EH (cell line): ENCODE measurements at regions not wholly inside any gene's neighbourhood (a gene's known extent, or its start where the extent isn't known, plus 50 kb on each side); places are given as distances from the start of the nearest gene placed in this dataset.
A peak's percentile ranks its signal among the peaks of the same experiment; 100 is the strongest.

Source experiments
- DNase-seq: peaks from one replicate; pipeline ENCODE4 v3.0.0-alpha.2; 2015; ENCODE audit warnings: low read depth

DNA sequence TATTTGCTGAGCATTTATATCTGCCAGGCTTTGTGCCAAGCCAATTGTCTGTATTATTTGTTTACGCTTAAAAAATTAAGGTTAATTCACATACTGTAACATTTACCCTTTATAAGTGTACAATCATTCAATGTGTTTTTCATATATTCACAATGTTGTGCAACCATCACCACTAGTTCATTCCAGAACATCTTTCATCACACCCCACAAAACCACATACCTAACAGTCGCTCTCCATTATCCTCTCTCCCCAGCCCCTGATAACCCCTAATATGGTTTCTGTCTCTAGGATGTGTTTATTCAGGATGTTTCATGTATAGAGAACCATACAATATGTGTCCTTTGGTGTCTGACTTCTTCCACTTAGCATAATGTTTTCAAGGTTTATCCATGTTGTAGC lies 234.1 kb downstream of the INSIG2 start:
- DNase-seq, result no peak

DNA sequence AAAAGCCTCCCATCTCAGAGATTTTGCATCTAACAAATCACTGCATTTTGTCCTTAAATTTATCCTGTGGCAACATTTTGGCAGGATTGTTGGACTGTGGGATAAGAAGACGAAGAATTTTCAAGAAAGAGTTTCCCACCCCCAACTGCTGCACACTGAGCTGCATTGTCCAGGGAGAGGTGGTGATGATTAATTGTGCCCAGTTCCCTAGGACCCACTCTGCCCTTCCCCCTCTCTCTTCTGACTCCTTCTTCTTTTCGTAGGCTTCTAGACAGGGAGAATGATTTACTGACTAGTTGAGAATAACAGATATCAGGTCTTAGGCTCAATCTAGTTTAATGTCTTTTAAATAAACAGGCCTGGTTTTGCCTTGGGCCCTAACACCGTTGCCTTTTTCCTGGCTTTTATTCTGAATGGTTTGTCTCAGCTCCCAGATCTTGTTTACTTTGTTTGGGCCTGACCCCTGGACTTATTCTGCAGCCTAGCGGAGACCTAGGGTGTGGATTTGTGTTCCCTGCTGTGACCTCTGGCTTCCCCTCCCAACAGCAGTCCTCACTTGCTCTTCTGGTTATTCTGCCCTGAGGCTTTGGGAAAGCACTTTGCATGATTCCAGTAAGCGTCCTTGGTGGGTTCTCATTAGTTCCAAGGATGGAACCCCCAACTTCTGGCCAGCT lies 233.3 kb downstream of the INSIG2 start:
- DNase-seq, result no peak

DNA sequence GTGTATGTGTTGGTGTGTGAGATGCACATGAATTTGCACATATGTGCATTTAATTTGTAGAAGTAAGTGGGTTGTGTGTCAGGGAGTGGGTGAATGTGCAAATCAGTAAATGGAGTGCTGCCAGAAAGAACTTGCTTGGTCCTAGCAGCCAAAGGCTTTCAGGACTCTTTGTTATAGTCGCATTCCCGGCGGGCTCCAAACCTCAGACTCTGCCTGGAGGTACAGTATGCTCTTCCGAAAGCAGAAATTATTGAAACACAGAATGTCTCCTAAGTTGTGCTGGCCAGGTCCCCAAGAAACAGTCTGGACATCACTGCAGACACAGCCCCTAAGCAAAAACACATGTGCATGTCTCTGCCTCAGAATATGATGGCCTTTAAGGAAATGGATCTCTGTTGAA lies 232.4 kb downstream of the INSIG2 start:
- DNase-seq, result no peak

DNA sequence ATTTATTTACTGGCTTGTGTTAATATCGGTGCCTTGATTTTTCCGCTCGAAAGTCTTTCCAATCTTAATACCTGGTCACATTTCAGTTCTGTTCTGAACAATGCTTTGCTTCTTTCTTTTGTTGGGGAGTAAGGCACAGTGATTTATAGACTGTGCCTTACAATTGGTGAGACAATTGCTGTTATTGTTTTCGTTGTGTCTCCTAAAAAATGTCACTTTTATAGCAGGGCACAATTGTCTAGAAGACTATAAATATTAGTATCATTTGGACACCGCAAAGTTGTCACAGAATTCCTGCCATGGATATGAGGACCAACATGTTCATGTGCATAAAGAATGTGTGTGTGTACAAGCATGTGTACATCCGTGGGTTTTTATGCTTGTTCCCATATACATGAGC lies 231.9 kb downstream of the INSIG2 start:
- DNase-seq, result no peak

DNA sequence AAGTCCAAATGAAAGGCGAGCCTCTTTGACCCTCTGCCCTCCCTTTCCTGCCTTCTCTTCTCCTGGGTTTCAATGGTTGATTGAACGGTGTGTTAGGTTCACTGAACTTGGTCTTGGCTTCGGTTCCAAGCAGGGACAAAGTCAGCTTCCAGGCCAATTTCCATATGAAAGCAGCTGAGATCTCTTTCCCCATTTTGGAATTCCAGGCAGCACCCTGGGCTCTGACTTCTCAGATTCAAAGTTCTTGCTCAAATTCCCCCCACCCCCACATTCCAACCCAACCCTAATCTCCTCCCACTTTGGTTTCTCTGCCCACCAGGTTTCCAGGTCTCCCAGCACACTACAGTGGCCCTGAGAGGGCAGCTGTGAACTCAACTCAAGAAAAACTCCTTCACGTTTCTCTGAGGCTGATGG lies 231.0 kb downstream of the INSIG2 start:
- DNase-seq, result no peak

DNA sequence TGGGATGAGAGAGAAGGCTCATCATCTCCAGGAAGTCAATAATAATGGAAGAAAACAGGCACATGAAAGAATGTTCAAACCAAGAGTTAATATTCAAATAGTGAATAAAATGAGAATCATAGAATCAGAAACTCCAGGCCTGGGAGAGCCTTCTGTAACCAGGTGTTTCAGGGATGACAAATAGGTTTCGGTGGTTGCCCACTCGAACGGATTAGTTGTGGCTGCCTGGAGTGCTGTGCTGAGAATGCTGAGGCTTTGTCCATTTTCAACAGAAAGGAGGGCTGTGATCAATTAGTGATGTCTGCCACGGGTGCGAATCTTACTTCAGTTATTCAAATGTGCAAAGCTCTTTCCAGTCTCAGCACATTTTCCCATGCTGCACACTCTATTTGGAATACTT lies 227.3 kb downstream of the INSIG2 start:
- DNase-seq, result no peak

DNA sequence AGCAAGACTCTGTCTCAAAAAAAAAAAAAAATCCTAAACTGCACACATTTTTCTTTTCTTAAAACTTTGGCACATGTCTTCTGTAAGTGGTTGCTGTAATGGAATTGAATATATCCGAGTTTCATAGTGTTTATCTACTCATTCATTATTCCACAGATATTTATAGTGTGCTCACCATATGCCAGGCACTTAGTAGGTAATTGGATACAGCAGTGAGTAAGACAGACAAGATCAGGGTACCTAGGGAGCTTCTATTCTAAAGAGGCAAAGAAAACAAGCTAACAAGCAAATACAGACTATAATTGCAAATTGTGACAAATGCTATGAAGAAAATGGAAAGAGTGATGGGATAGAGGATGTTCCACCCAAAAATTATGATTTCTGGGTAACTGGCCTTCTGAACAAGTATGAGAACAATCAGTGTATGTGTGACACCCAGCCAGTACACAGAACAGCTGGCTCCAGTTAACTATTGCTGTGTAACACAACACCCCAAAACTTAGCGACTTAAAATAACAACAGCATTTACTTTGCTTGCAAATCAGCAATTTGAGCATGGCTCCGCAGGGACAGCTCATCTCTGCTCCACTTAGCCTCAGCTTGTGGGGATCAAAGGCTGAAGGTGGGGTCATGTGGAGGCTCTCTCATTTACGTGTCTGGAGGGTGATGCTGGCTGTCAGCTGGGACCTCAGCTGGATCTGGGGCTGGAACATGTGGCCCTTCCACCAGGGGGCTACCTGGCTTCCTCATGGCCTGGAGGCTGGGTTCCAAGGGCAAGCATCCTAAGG lies 224.9 kb downstream of the INSIG2 start:
- DNase-seq, result no peak

DNA sequence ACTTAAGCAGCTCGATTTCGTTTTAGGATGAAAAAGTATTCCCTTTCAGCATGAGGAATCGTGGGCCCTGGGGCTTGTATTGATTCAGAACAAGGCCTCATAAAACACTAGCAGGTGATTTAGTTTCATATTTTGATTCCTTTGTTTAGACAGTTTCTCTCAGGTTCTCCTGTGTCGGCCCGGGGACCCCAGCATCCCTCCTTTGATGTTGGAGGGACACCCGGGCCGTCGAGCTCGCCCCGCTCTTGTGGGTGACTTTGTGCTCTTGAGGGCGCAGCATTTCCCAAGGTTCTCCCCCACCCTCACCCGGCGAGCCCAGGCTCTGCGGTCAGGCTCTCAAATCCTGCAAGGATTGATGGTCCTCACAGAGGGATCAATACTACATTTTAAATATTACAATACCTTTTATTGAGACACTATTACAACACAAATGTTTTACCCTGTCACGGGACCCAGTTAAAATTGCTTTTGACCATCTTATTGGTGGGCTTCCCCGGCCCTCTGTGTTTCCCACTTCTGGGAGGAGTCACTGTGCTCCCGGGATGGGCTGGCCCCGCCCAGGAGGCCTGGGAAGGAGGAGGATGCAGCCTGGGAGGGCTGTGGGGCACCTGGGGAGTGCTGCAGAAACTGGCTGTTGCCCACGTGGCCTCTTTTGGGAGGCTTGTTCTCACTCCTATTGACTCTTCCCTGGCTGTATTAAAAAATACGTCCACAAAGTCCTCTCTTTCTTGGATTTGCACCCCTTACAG lies 222.6 kb downstream of the INSIG2 start:
- DNase-seq, result no peak

DNA sequence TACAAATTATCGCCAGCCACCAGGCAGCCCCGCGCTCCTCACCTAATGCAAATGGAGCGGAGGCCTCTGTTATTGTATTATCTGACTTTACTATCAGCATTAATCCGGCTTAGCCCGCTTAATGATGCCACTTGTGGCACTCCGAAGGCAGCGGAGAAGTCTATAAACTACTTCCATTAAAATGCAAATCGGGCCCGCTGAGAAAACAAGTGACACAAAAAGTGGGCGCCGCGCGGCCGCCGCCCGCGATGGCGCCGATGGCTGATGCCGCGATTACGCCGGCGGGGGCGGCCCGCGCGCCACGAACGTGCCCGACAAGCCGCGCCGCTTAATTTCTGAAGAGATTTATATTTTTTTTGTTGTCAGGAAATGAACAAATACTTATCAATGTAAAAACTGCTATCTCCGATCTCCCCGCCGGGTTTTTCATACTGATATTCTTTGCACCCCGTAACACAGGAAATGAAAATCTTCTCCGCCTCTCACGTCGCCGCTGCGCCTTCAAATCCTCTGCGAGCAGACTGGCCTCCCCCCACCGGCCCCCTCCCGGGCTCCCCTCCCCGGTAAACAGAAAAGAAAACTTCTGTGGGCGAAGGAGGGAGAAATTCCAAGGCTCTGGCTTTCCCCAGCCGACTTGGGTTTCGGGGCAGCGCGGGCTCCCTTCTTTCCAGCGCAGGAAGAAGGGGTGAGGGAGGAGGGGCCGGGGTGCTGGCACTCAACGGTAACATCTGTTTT lies 221.8 kb downstream of the INSIG2 start:
- DNase-seq, result peak; percentile 28

DNA sequence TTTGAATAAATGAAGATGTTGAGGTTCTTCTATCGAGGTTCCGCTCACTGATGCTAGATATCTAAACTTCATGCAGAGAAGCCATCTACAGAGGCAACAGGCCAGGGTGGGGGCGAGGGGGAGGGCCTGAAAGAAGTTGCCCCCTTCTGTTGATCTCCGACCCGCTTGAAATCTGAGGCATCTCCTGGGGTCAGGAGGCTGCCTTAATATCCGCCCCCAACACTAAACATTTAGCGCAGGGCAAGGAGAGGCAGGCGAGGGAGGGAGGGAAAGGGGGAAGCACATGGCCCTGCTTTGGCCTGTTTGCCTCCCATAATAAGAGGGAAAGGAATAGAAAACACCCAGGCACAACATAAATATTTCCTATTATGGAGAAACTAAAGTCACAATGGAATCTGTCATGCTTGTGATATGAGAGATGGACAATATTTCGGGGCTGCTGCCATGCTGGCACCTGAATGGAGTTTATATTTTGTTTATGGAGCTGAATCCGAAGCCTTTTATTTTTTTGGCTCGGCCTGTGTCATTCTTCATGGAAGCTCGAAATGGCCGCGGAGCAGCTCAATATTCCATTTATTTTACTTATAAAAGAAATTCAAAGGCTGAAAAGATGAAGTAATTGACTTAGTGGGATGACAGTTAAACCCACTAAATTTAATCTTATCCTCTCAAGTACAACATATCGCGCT lies 221.1 kb downstream of the INSIG2 start:
- no peak for DNase-seq

DNA sequence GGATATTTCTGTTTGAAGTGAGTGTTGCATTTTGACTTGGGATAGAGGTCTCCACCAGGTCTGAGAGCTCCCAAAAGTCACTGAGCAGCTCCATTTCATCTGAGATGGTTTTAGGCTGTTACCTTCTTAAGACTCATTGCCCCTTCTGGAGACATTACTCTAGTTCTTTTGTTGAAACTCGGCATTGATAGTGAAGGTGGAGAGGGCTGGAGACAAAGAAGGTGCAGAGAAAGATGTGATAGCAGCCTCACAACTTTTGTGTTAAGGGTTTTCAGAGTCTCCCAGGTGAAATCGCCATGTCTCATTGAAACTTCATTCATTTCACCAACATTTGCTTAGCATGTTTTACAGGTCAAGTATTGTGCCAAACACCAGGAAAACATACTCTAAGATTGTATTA lies 219.6 kb downstream of the INSIG2 start:
- no peak for DNase-seq

DNA sequence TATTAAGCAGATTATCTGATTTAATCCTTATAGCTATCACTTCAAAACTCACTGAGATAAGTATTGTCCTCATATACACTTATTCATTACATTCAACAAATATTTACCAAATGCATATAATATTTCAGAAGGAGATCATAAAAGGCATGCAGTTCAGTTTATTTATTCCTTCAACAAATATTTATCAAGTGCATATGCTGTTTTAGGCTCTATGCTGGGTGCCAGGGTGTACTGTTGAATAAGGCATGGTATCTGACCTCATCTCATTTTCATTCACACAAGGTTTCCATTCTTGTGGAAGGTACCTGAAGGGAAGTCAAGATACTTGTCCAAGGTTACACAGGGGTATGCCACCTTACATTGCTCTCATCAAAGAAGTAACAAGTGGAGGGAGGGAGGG lies 213.0 kb downstream of the INSIG2 start:
- DNase-seq, result no peak

DNA sequence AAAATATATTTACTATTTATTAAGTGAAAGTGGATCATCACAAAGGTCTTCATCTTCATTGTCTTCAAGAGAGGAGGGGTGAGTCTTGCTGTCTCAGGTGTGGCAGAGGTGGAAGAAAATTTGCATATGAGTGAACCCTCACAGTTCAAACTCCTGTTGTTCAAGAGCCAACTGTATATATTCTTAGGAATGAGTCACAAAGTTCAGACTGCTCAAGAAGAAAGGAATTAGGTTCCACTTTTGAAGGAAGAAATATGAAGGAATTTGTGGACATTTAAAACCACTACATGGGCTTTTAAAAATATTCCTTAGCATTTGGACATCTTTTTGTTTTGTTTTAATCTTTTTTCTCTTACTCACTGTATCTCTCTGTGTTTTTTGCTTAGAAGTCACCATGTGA lies 212.6 kb downstream of the INSIG2 start:
- no peak for DNase-seq

DNA sequence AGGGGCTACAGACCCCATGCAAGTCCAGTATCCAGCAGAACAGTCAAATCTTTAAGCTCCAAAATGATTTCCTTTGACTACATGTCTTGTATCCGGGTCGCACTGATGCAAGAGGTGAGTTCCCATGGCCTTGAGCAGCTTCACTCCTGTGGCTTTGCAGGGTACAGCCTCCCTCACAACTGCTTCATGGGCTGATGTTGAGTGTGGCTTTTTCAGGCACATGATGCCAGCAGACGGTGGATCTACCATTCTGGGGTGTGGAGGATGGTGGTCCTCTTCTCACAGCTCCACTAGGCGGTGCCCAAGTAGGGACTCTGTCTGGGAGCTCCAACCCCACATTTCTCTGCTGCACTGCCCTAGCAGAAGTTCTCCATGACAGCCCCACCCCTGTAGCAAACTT lies 208.4 kb downstream of the INSIG2 start:
- DNase-seq, result no peak

DNA sequence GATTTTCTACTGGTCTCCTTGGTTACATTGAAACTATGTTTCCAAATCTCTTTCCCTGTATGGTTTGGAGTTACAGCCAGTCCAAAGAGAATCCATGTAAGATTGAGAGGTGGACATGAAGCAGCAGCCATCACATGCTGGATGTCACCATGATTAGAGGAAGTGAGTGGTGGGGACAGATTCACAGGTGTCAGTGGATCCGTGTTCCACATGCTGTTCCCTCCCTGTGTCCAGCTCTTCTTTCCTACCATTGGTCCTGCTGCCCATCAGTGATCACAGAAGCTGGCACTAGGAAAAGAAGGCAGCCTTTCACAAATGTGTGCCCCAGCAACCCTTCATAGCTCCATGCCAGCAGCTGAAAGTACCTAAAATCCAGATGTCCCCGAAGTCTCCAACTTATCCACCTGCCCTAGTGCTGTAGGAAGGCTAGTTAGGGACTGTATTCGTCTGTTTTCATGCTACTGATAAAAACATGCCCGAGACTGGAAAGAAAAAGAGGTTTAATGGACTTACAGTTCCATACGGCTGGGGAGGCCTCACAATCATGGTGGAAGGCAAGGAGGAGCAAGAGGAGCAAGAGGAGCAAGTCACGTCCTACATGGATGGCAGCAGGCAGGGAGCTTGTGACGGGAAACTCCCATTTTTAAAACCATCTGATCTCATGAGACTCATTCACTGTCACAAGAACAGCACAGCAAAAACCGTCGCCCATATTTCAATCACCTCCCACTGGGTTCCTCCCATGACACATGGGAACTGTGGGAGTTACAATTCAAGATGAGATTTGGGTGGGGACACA lies 207.5 kb downstream of the INSIG2 start:
- DNase-seq, result no peak

DNA sequence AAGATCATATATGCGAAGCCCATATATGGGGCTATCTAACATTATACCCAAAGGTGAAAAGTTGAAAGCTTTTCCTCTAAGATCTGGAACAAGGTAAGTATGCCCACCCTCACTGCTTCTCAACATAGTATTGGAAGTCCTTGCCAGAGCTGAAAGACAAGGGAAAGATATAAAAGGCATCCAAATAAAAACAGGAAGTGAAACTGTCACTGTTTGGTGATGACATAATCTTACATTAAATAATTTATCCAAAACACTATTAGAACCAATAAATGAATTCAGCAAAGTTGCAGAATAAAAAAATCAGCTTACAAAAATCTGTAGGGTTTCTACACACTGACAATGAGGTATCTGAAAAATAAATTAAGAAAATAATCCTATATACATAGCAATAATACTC lies 205.8 kb downstream of the INSIG2 start:
- DNase-seq, result no peak

DNA sequence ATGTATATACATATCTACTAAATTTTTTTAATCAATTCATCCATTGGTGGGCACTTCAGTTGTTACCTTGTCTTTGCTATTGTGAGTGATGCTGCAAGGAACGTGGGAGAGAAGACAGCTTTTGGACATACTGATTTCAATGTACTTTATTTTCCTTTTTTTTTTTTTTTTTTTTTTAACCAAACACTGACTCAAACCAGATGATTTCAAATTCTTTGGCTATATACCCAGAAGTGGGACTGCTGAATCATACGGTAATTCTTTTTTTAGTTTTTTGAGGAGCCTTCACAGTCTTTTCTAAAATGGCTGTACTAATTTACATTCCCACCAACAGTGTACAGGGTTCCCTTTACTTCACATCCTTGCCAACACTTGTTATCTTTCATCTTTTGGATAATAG lies 204.7 kb downstream of the INSIG2 start:
- DNase-seq, result peak; percentile 38

DNA sequence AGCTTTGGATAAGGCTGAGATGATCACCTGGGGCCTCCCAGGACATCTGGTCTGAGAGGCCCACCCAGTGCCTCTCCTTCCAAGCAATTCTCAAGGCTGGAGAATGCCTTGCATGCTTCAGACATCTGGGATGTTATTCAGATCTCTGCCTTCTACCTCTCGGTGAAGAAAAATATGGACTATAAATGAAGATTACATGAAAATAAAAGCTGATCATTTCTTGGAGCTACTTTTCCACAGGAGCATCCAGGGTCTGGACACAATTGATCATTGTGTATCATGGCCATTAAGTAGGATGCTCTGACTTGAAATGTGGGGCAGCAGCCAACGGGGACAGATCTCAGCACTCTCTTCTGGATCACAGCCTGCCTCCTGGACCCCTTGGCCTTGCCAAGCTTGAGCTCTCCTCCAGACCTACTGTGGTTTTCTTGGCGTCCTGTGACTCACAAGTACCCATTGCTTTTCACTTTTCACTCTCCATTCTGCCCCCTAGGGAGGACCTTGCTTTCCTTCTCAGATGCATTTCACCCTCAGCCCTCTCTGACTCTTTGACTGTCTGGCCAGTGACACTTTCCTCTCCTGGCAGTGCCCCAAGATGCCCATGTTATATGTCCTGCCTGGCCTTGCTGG lies 203.1 kb downstream of the INSIG2 start:
- DNase-seq, result peak; percentile 5

DNA sequence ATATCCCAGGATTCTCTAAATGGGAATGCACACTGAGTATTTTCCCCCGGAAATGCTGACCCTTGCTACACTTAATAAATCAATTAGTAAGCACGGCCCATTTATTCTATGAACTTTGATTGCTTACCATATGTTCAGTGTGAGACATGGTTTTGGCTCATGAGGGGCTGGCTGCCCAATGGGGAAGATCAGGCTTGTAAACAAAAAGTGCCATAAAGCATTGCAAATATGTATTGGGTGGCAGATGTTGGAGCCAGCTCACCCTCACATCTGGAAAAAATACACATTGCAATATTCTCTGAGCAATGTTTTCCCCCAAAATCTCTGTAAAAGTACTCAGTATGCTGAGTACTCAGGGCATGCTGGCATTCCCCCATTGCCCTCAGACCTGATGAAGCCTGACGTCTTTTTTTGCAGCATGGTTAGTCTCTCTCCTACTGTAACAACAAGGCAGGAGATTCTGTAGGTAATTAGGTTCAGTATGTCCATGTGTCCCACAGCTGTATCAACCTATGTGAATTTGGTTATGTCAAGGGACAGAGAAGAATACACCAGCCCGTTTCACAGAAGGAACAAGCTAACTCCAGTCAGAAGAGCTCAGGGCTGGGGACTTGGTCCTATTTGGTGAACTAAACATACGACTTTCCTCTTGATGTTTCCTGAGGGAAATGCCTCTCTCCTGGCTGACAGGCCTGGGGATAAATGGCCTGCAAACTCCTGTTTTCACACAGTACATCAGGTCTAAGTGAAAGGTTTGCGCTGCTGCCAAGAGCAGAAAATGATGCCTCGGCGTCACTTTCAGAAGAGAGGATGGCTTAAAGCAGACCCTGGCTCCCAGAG lies 202.4 kb downstream of the INSIG2 start:
- no peak for DNase-seq

DNA sequence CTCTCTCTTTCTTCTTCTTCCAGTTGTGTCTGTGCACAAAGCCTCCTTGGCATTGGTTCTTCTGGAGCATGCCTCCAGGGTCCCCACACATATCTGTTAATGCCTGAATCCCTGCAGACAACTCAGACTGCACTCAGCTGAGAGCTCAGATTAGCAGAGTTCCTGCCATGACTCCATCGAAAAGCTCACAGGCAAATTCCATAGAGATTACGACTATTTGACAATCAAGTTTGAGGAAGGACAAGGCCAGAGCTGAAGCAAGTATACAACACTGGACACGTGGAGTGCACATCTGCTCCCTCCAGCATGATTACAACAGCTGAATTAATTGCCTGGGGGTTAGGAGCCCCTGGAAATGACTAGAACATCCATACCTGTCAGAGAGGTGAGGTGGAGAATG lies 190.7 kb downstream of the INSIG2 start:
- DNase-seq, result peak; percentile 4
